Epithelial cell of proximal tubule (primary cell): ENCODE measurements at regions not wholly inside any gene's neighbourhood (a gene's known extent, or its start where the extent isn't known, plus 50 kb on each side); places are given as distances from the start of the nearest gene placed in this dataset.

Experiments
- DNase-seq: peaks from one replicate; pipeline ENCODE4 v3.0.0-alpha.2; 2011; ENCODE audit warnings: low read depth
- H3K4me3 ChIP-seq: 2 replicates; pipeline ENCODE4 v1.5.1; 2011; ENCODE audit warnings: low read depth, mild to moderate bottlenecking, low read length
- CTCF ChIP-seq: conservative IDR thresholded peaks from 2 replicates; pipeline ENCODE4 v1.5.1; 2012; ENCODE audit warnings: low read depth, mild to moderate bottlenecking, low read length

GRCh38 chr2:14577843-14578242 is 54.7 kb upstream of the LRATD1 start:
- TF ChIP-seq CTCF, result no peak
- H3K4me3 ChIP-seq, result no peak overlapping the region
- no peak for DNase-seq
